GM11168 (cell line): ENCODE measurements at regions not wholly inside any gene's neighbourhood (a gene's known extent, or its start where the extent isn't known, plus 50 kb on each side); places are given as distances from the start of the nearest gene placed in this dataset.

Source experiments
- in situ Hi-C: fragments of 300-500 bp; cut with MboI; formaldehyde crosslinking; loops from one replicate; pipeline ENCODE4 v1.12.0; 2022; ENCODE audit warnings: low sequenced_read_pairs; ENCODE audit not compliant: unreplicated experiment

DNA sequence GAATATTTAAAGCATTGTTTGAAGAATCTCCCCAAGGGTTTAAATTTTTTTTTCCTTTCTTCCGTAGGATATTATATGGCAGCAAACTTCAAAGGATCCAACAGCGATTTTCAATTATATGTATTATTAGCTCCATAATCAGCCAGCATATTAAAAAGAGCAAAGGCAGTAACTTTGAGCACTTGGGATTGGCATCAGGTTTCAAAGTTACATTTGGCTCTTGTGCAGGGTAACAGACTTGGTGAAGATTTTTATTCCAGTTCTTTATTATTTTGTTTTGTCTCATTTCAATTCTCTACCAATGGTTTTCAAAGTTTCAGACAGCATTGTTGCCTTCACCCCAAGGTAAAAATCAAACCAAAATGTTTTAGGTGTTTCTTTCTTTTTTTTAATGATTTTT lies 116.7 kb upstream of the ZNF366 start:
- in situ Hi-C loops: no loop called here

DNA sequence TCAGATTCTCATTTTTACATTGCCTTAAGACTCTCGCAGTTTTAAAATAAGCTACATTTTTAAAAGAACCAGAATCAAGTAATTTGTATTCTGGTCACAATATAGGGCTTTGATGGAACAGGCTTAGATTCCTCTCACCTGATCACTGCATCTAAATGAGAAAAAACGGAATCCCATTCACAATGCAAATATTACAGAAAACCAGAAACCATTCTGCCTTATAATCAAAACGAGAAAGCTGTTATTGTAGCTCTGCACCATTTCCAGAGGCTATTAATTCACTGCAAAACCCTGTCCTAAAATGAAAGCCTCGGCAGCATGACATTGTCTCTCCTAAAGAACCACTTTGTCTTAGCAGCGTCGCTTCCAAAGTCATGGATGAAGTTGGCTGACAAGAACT lies 116.1 kb upstream of the ZNF366 start:
- in situ Hi-C loops: no loop called here

DNA sequence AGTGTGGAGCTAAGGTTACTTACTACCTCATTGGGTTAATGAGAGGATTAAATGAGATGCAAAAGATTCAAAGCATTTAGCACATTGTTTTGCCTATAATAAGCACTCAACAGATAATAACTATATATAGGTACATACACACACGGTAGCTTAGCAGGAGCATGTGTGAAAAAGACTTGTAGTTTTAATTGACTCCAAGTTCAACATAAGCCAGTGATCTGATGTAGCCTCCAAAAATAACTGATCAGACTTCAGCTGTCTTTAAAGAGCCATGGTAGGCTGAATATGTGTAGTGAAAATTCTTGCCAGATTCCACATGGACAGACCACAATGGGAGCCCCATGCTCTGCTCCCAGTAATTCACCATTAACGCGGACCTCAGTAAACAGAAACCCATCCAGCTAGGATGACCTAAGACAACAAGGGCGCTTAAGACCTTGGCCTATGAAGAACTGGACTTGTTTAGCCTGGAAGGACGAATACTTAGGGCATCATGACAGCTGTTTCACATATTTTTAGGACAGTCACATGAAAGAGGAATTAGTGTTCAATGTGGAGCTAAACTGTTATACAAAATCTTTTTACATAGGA lies 115.1 kb upstream of the ZNF366 start:
- in situ Hi-C loops: no loop called here

DNA sequence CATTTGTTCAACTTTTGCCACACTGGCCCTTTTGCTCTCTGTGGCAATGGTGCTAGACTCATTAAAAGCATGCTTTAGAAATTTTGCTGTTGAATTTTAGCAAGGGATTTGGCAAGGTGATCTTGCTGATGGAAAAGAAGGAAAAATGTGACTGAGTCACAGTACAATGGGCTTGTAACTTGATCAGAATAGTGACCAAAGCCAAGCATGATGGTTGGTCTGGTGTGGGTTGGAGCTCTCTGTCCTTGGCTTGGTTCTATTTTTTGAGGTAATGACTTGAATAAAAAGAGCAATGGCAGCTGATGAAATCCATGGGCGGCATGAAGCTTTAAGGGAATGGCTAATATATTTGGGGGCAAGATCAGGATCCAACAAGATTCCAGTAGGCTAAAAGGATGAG lies 114.4 kb upstream of the ZNF366 start:
- in situ Hi-C loops: no loop called here

DNA sequence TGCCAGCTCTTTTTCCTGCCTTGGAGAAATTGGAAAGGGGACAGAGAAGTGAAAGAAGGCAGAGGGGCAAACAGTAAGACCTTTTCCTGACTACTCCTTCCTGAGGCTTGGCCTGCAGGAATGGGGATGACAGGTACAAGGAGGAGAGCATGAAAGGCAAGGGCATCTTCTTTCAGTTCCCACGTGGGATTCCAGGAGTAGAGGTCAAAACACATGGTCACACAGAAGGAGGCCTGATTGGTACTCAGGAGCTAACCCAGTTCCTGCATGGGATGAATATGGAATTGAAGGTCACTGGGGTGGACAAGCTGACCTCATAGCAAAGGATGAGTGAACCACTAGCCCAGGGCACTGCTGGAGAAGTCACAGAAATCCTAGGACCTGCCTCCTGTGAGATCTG lies 112.5 kb upstream of the ZNF366 start:
- in situ Hi-C loops: loop anchor here (10.0 kb wide), 2 partner anchors 195 to 225 kb away; partner anchors contain the start of gene TNPO1

DNA sequence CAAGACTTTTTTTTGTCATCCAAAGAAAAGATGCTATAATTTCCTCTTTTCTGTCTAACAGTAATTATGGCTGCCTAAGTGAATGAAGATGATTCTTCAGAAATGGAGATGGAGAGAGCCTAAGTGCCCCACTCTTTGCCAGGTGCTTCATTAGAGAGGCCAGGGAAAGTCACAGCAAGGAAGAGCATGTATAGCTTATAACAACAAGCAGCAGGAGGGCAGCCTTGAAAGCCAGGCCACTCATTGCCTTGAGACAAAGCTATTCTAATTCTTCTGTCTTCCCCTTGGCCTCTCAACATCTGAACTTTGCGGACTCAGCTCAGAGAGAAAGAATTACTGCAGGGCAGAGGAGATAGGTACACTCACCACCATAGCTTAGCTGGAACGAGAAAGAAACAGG lies 112.0 kb upstream of the ZNF366 start:
- in situ Hi-C loops: loop anchor here (10.0 kb wide), 2 partner anchors 196 to 226 kb away; partner anchors contain the start of gene TNPO1

DNA sequence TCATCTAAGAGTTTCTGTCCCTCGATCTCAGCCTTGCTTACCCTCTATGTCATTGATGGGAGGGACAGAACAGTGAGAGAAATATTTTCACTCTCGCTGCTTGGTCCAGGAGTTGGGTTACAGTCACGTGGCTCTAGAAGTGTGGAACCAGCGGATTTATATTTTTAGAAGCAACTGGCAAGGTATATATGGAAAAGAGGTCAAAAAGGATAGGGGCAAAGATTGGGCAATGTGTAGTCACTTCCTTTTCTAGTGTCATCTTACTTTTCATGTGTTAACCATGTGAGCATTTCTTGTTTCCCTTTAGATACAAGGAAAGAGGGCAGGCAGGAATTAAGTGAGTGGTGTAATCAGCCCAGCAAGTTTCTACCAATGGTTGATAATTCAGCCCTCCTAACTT lies 111.5 kb upstream of the ZNF366 start:
- in situ Hi-C loops: loop anchor here (10.0 kb wide), 2 partner anchors 196 to 226 kb away; partner anchors contain the start of gene TNPO1

DNA sequence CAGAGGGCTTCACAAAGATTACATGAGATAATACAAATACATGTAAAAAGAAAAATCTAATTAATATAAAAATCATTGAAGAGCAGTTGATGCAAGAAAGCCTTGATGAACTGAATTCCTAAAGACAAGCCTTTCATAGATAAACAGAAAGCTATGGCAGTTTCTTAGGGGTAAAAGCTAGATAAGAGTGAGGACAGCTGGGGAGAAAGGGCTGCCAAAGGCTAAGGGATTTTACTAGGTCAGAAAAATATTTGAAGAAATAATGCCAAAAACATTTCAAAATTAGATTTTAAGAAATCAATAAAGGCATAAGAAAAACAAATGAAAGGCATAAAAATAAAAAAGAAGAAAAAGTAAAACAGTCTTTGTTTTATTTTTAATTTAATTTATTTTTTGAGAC lies 107.9 kb upstream of the ZNF366 start:
- in situ Hi-C loops: loop anchor here (10.0 kb wide), 2 partner anchors 200 to 230 kb away; partner anchors contain the start of gene TNPO1

DNA sequence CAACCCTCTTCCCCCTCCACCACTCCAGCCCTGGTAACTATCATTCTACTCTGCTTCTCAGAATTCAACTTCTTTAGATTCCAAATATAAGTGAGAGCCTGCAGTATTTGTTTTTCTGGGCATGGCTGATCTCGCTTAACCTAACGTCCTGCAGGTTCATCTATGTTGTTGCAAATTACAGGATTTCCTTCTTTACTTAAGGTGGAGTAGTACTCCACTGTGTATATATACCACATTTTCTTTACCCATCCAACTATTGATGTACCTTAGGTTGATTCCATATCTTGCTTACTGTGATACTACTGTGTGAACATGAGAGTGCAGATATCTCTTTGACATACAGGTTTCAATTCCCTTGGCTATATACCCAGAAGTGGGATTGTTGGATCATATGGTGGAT lies 106.3 kb upstream of the ZNF366 start:
- in situ Hi-C loops: loop anchor here (10.0 kb wide), 2 partner anchors 201 to 231 kb away; partner anchors contain the start of gene TNPO1

DNA sequence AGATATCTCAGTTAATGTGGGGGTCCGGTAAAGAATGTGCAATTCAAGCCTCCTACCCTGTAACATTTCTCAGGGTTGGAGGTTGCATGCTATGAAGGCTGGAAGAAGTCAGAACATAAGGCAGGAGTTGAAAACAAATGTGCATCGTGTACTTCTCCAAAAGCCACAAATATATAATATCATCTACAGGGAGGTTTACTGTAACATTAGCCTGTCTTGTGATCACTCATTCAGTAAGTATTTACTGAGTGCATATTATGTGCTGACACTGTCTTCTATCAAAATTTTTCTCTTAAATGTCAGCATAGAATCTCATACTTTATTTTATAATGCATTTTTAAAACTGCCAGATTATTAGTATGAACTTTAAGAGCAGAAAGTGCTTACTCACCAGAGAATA lies 105.6 kb upstream of the ZNF366 start:
- in situ Hi-C loops: loop anchor here (10.0 kb wide), 2 partner anchors 202 to 232 kb away; partner anchors contain the start of gene TNPO1

DNA sequence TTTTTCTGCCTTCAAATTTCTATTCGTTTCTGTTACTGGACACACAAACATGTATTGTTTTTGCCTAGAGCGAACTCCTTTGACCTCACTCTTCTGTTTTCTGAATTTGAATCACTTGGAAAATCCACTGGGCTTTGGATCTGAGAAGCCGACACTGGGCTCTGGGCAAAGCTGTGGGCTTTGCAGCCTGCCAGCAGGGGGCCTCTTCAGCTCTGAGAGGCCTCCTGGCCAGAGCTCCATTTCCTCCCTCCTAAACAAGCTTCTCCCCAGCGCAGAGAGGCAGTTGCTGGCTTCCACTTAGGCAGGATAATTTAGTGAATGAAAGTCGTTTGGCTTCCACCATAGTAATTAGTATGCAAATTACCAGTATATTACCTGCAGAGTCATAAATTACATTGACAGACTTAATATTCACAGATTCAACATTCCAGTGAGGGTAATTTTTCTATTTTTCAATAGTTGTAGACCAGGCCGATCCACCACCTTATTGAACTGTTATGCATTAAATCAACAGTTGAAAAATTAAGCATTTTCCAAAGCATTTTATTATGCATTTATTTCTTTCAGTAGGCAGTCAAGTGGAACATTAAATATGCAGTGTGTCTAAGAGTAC lies 104.0 kb upstream of the ZNF366 start:
- in situ Hi-C loops: loop anchor here (10.0 kb wide), 2 partner anchors 204 to 234 kb away; partner anchors contain the start of gene TNPO1

DNA sequence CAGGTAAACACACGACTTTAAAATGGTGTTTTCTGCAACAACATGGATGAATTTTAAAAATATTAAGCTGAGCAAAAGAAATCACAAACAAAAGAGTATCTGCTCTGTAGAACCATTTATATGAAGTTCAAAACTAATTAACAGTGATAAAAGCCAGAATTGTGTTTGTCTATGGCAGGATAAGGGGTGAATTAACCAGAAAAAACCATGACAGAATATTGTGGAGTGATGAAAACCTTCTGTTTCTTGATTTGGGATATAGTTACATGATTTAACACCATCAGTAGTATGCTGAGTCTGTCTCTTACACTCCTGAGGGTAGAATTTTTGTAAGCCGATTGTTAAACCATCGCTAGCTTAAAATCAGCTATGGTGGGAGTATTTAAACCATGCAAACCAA lies 101.7 kb upstream of the ZNF366 start:
- in situ Hi-C loops: no loop called here

DNA sequence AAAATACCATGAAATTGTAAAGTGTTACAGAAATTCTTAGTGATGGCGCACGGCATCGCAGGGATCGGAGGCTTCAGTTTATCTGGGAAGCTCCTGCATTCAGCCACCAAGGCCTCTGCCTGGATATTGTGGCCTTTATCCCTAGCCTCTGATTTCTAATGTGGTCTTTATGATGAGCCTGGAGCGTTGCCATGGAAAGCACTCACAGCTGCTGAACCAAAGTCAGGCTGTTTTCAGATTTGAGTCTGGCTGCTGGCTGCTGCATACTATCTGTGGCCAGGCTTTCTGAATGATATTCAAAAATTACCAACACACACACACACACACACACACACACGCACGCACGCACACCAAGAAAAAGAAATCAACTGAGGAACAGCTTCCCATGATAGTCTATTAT lies 101.1 kb upstream of the ZNF366 start:
- in situ Hi-C loops: no loop called here

DNA sequence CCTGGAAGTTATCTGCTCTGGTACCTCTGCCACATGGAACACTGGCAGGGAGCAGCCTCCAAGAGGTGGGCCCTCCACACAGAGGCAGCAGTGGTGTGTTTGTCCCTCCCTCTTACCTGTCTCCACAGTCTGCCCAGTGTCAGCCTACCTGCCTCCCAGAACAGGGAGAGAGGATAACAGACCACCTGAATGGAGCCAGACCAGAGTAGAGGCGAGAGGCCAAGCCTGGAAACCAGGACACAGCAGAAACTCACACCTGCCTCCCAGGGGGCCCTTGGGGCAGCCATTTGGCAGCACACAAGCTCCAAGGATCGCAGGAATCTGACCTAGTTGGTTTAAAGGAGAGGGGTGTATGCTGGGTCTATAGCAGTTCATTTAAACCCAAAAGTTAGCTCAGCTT lies 100.2 kb upstream of the ZNF366 start:
- in situ Hi-C loops: no loop called here

DNA sequence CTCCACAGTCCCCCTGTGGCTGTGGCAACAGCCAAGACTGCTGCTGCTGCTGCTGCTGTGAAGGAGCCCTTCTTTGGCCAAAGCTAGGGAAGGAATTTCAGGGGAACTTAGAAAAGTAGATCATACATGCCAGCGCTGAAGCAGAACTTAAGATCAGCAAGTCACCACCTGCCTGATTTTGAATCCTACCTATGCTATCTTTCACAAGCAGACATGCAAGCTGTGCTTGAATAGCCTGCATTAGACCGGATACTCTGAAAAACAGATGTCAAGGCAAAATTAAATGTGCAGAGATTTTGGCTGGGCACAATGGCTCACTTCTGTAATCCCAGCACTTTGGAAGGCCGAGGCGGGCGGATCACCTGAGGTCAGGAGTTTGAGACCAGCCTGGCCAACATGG lies 99.3 kb upstream of the ZNF366 start:
- in situ Hi-C loops: no loop called here

DNA sequence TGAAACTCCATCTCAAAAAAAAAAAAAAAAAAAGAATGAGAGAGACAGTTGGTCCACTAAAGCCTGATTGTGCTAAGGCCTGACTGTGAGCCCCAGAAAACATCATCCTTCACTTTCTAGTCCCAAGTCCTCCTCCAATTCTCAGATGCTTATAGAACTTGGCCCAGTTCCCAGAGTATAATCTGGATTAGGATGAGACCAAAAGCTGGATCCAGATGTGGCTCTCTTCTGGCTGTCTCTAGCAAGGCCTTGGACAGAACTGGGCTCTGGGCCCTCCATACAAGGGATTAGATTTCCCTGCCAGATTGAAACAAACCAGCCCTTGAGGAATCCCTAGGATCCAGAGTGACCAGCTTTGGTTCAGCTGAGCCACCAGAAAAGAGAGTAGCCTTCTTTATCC lies 98.4 kb upstream of the ZNF366 start:
- in situ Hi-C loops: no loop called here

DNA sequence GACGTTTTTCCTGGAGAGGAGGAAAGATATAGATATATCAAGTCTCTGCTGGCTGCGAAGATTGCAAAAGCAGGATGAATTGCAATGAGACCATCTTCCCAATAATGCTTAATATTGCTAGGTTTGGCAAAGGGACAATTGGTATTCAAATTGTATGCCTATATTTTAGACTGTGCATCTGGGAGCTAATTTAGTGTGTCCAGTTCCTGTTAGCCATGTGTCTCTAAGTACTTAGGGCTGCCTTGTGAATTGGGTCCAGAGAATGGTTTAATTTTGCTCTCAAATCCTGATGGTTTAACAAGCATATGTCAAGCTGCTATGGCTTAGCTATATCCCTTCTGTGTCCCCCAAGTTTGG lies 97.6 kb upstream of the ZNF366 start:
- in situ Hi-C loops: no loop called here

DNA sequence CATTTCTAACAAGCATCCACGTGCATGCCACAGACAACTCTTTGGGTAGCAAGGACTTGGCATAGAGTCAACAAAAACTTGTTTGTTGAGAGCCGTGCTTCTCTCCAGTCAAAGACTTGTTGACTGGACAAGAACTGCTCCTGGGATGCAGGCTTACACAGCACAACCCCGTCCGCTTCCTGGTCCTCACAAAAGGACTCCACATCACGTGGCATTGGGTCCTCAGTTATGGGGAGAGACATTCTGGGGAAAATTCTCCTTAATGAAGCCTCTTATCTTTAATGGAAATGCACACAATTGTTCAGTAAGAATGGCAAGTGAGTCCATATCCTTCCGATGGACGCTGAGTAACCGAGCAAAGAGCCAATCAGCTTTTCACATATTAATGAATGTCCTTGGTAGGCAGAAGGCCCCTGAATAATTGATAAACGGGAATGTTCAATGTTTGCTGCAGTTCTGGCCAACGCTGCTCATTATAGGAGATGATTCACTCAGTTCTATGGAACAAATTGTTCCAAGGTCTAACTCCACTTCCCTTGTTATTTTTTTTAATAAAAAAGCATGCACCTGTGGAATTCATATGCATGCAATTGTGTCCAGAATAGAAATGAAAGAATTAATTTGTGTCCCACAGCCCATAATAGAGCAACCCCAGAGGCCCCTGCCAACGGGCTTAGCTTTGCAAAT lies 97.0 kb upstream of the ZNF366 start:
- in situ Hi-C loops: no loop called here

DNA sequence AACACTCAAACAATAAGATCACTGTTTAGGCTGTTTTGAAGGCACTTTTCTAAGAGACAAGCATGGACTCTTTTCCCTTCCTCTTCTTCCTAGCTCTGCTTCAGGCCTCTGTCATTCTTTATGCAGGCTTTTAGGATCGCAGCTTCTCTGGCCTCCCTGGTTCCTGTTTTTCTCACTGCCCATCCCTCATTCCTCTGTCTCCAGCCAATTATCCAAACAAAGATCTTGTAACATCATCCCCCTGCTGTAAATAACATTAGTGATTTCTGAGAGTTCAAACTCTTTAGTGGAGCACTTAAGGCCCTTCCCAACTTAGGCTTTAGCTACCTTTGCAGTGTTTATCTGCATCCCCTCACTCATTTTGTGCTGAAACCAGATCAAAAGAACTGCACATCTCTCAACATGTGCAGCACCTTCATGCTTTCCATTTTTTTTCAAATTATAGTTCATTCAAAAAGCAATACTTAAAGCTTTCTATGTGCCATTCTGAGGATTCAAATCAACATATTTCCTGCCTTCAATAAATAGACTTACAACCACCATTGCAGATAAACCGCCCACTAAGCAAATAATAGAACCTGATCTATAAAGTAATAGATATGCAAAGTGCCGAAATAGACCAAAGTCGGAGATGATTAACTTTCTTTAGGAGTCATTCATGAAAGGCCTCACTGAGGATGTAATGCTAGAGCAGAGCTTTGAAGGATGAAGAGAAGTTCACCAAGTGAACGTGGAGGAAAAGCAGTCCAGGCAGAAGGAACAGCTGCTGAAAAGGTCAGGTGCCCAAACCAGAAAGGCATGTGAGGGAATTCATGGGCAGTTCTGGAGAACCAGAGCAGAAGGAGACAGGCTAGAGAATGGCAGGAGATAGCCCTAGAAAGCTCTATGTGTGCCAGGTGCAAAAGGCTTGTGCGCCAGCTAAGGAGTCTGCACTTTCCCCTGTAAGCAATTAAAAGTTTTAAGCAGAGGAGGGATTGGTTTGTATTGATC lies 95.8 kb upstream of the ZNF366 start:
- in situ Hi-C loops: no loop called here

DNA sequence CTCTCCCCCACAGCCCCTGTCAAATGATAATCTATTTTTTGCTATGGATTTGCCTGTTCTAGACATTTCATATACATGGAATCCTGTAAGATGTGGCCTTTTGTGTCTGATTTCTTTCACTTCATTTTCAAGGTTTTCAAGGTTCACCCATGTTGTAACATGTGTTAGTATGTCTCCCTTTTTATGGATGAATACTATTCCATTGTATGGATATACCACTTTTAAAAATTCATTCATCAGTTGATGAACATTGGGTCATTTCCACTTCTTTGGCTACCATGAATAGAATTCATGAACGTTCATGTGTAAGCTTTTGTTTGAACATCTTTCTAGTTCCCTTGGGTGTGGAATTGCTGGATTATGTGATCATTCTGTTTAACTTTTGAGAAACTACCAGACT lies 94.7 kb upstream of the ZNF366 start:
- in situ Hi-C loops: no loop called here
